GM18505 (cell line): ENCODE measurements at regions not wholly inside any gene's neighbourhood (a gene's known extent, or its start where the extent isn't known, plus 50 kb on each side); places are given as distances from the start of the nearest gene placed in this dataset.
"Not testable (repeated sequence)": the region's sequence is repeated elsewhere in the genome, so short reads cannot be mapped to it uniquely, and the experiment has no call there.

Source experiments
- ATAC-seq: cut with Tn5 transposase; IDR thresholded peaks from one replicate; pipeline ENCODE4 v1.9.1; 2021; ENCODE audit not compliant: unreplicated experiment
- POLR2A ChIP-seq: IDR thresholded peaks from 4 replicates; pipeline ENCODE4 v1.6.1; 2011; ENCODE audit warnings: borderline replicate concordance; ENCODE audit not compliant: insufficient read depth, insufficient read length; ENCODE audit errors: extremely low read depth

DNA sequence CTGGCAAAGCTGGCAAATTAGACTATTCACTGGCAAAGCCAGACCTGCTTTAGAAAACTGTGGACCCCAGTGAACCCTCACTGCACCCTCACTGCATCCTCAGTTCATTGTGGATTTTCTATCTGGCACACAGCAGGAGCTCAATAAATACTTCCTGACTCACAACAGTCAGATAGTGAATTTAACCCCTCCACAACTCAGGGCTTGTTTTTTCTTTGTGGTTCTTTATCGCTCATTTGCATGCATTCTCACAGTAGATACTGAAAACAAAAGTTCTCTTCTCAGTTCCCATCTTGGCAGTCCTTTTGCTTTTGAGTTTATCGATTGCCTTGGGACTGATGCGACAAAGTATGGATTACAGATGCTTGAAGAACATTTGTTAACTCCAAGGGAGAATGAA is 99.8 kb downstream of the ACTL7B start:
- no peak for TF ChIP-seq POLR2A
- ATAC-seq, result no peak

DNA sequence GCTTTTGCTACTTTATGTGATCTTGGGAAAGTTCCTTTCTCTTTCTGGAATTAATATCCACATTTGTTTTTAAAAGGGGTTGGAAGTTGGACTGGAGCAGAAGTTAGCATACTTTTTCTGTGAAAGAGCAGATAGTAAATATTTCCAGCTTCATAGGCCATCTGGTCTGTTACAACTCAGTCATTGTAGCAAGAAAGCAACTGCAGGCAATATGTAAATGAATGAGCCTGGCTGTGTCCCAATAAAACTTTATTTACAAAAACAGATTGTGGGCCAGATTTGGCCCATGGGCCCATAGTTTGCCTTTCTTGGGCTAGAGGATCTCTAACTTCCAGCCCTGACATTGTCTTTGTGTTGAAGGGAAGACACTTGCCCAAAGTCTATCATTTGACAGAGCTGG is 104.4 kb downstream of the ACTL7B start:
- ATAC-seq, result no peak
- TF ChIP-seq POLR2A, result no peak

DNA sequence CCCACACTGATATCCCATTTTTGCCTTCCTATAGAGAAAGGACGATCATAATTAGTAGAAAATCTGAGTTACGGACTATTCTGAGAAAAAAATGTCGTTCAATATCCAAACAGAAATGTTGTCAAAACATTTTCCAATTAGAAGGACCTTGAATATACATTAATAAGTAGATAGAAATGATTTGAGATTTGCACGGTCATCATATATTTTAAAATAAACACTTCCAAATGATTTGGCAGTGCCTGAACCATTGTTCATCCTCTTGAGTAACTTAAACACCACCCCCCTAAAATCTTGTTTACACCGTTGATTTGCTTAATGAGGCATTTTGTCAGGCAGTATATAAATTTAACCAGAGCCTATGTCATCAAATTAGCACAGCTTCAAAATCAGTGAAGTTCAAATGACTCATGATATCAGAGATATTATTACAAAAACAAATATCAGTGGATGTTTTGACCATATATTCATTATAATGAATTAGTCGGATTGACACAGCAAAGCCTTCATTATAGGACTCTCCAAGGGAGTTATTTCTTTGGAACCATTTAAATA is 105.0 kb downstream of the ACTL7B start:
- no peak for TF ChIP-seq POLR2A
- no peak for ATAC-seq

DNA sequence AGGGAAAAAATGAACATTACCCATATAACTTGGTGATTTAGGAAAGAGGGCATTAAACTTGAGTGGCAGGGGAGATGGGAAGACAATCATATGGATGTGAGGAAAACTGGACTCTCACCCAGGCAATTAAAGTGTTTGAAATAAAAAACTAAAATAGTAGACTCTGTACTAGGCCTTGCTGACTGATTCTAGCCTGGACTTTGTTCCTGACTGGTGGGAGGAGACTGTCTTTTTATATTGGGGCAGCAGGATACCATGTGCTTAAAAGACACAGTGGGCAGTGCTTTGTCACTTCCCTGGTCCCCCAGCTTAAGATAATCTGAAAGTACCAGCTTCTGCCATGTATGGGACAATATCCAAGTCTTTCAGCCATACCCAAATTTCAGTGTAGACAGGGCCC is 107.0 kb downstream of the ACTL7B start:
- no peak for TF ChIP-seq POLR2A
- no peak for ATAC-seq

DNA sequence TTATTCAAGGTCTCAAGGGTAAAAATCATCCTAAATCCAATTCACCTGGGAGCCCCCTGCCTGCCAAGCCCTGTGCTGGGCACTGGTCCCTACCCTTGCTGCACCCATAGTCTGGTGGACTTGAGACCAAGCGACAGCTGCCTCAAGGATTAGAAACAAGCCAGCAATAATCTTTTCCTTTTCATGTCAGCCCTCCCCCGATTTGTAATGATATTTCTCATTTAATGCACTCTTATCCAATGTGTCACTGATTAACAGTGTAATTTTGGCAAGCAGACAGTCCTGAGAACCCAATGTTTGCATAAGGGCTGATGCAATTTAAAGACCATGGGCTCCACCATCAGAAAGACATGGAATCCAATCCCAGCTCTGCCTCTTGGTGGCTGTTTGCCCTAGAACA is 108.9 kb downstream of the ACTL7B start:
- no peak for TF ChIP-seq POLR2A
- ATAC-seq, result no peak

DNA sequence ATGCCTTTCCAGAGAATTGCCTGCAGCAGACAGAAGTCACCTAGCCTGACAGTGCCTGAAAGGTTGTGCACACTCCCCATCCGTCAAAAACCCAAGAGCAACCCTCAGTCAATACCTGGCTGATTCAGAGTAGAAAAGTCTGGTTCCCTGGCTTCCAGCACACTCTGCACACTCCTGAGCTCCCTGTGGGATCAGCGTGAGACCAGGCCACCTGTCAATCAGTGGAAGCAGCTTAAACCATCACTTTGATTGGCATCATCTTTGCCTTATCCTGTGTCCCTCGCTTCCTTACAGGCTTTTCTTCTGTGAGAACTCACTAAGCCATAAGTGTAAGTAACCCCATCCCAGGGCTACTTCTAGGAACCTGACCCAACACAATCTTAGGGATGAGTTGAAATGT is 109.8 kb downstream of the ACTL7B start:
- ATAC-seq, result no peak
- no peak for TF ChIP-seq POLR2A

DNA sequence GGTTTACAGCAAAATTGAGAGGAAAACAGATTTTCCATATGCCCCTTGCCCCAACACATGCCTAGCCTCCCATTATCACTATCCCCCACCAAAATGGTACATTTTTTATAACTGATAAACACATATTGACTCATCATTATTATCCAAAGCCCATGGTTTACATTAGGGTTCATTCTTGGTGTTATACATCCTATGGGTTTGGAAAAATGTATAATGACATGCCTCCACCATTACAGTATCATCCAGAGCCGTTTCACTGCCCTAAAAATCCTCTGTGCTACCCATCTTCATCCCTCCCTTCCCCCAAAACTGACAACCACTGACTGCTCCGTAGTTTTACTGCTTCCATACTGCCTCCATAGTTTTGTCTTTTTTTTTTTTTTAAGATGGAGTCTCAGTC is 111.1 kb downstream of the ACTL7B start:
- no peak for TF ChIP-seq POLR2A
- ATAC-seq, result no peak

DNA sequence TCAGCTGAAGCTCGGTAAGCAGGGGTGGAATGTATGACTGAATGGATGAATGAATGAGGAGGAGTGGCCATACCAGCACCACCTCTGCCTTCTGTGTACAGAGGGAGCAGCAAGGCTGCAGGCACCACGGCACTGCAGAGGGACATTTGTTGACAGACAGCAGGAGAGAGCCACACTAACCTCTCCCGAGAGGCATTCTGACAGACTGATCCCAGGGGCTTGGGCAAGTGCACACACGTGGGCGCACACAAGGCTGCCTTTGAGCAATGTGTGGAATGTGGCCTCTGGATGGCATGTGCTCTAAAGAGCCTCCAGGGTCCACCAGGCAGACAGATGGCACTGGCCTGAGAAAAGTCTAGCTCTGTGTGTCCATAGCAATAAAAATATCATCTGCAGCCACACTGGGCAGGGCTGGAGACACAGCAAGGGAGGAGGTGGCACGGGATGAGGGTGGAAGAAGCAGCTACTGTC is 111.8 kb downstream of the ACTL7B start:
- ATAC-seq, result no peak
- no peak for TF ChIP-seq POLR2A

DNA sequence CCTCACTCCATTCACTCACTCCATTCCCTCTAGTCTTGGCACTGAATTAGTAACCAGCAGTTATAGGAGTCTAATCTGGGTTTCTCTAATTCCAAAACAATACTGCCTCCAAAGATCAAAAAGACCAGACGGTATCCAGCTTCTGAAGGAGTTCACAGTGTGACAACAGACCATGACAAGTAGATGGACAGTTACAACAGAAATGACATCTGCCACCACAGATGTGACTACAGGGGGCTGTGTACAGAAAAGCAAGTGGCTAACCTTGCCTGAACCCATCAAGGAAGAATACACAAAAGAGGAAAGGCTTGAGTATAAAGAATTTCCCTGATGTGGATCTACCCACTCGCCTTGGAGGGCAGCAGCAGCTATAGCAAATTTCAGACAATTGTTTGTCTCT is 112.4 kb downstream of the ACTL7B start:
- TF ChIP-seq POLR2A, result no peak
- no peak for ATAC-seq

DNA sequence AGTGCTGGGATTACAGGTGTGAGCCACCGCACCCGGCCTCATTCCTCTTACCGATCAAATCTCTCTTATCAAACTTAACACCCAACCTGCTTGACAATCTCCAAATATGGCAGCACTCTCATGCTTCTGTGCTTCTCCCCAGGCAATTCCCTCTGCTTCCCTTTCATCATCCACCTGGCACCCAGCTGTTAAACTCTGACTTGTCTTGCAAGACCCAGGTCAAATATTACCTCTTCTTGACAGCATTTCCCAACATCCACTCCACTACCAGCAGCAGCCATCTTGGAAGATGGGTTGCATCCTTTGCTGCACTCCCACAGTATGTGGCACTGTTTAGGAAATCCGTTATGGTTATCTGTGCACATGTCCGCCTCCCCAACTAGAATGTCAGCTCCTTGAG is 113.6 kb downstream of the ACTL7B start:
- ATAC-seq, result no peak
- TF ChIP-seq POLR2A, result no peak

DNA sequence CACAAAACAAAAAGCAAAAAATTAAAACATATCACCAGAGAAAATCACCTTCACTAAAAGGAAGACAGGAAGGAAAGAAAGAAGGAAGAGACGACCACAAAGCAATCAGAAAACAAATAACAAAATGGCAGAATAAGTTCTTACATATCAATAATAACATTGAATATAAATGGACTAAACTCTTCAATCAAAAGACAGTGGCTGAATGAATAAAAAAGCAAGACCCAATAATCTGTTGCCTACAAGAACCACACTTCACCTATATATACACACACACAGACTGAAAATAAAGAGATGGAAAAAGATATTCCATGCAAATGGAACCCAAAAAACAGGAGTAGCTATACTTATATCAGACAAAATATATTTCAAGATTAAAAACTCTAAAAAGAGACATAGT is 124.5 kb downstream of the ACTL7B start:
- ATAC-seq, result not testable (repeated sequence)

DNA sequence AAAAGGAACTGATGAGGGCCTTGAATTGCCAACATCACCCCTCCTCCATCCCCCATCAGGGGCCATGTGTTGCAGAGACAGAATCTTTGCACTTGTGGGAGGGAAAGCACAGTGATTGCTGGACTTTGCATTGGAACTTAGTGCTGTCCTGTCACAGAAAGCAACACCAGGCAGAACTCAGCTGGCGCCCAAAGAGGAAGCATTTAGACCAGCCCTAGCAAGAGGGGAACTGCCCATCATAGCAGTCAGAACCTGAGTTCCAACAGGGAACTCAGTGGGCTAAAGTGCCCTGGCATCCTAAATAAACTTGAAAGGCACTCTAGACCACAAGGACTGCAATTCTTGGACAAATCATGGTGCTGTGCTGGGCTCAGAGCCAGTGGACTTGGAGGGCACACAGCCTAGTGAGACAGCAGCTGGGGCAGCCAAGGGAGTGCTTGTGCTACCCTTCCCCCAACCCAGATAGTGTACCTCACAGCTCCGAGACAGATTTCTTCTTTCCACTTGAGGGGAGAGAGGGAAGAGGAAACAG is 128.1 kb downstream of the ACTL7B start:
- no peak for ATAC-seq
- TF ChIP-seq POLR2A, result no peak

DNA sequence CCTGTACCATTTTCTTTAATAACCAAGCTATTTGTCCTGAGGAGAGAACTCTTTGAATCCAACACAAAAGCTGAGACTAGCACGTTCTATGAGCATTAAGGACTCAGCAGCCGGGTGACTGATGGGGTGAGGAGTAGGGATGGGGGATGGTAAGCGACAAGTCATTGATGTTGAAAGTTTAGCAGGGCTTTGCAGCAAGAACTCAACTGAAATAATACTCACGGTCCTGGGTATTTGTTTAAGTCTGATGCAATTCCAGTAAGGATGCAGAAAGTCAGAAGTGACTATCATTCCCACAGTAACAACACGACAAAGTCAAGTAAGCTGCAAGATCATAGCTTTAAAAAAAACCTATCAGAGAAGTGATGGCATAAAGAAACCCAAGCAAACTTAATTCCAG is 131.1 kb downstream of the ACTL7B start:
- ATAC-seq, result no peak
- TF ChIP-seq POLR2A, result no peak

DNA sequence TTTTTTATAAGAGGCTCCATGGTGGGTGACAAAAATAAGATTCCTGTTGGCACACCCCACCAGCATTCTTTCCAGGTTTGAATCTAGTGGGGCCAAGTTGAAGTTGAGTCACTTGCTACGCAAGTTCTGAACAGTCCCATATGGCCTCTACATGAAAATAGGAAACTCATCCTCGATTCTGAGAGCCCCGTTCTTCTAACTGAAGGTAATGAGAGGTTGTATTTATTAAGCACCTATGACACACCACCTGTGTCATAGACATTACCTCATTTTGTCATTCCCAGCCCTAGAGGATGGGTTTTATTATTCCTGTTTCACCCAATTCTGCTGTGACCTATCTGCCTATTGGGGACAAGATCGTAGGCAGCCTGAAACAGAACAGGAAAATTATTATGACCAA is 131.7 kb downstream of the ACTL7B start:
- TF ChIP-seq POLR2A, result no peak
- ATAC-seq, result no peak

DNA sequence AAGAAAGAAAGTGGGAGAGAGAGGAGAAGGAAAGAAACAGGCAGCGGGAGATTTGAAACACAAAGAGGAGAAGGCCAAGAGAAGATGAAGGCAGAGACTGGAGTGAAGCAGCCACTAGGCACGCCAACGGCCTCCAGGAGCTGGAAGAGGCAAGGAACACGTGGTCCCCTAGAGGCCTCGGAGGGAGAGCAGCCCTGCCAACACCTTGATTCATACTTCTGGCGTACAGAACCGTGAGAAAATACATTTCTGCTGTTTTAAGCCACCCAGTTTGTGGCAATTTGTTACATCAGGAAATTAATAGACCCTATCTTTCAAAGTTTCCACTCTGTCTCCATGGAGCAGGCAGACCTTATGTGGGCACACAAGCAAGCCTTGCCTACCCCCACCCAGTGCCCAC is 133.4 kb downstream of the ACTL7B start:
- no peak for TF ChIP-seq POLR2A
- no peak for ATAC-seq
